NCI-H460 (cell line): ENCODE measurements at regions not wholly inside any gene's neighbourhood (a gene's known extent, or its start where the extent isn't known, plus 50 kb on each side); places are given as distances from the start of the nearest gene placed in this dataset.
A peak's percentile ranks its signal among the peaks of the same experiment; 100 is the strongest.

Source experiments
- DNase-seq: peaks from one replicate; pipeline ENCODE4 v3.0.0-alpha.2; 2016; ENCODE audit warnings: low read depth; ENCODE audit errors: extremely low read depth

GRCh38 chr7:13027321-13027720 lies 339.9 kb downstream of the ARL4A start:
- DNase-seq, result no peak

- no peak for DNase-seq
Measured at GRCh38 chr7:13028036-13028824, 340.8 kb downstream of the ARL4A start.

GRCh38 chr7:13028825-13029099 lies 341.3 kb downstream of the ARL4A start:
- DNase-seq, result no peak

GRCh38 chr7:13031468-13031867 lies 344.0 kb downstream of the ARL4A start:
- DNase-seq, result no peak

GRCh38 chr7:13032084-13032483 lies 344.7 kb downstream of the ARL4A start:
- no peak for DNase-seq

- DNase-seq, result no peak
Measured at GRCh38 chr7:13032576-13032975, 345.1 kb downstream of the ARL4A start.

GRCh38 chr7:13034693-13035092 lies 347.3 kb downstream of the ARL4A start:
- no peak for DNase-seq

- no peak for DNase-seq
Measured at GRCh38 chr7:13035233-13035632, 347.8 kb downstream of the ARL4A start.

GRCh38 chr7:13036256-13036780 lies 348.9 kb downstream of the ARL4A start:
- no peak for DNase-seq

GRCh38 chr7:13037216-13037615 lies 349.8 kb downstream of the ARL4A start:
- no peak for DNase-seq

GRCh38 chr7:13041368-13041988 lies 354.0 kb downstream of the ARL4A start:
- DNase-seq, result no peak

GRCh38 chr7:13042605-13043236 lies 355.3 kb downstream of the ARL4A start:
- DNase-seq, result no peak

GRCh38 chr7:13044309-13044708 lies 356.9 kb downstream of the ARL4A start:
- no peak for DNase-seq

GRCh38 chr7:13047061-13047460 lies 359.6 kb downstream of the ARL4A start:
- no peak for DNase-seq

GRCh38 chr7:13049946-13050345 lies 362.5 kb downstream of the ARL4A start:
- no peak for DNase-seq

GRCh38 chr7:13050703-13051102 lies 363.3 kb downstream of the ARL4A start:
- peak; percentile 11 for DNase-seq

- no peak for DNase-seq
Measured at GRCh38 chr7:13055732-13056368, 368.4 kb downstream of the ARL4A start.

- DNase-seq, result no peak
Measured at GRCh38 chr7:13057462-13058200, 370.2 kb downstream of the ARL4A start.

- DNase-seq, result no peak
Measured at GRCh38 chr7:13060173-13060572, 372.7 kb downstream of the ARL4A start.

GRCh38 chr7:13061115-13061514 lies 373.7 kb downstream of the ARL4A start:
- no peak for DNase-seq

GRCh38 chr7:13062631-13063030 lies 375.2 kb downstream of the ARL4A start:
- no peak for DNase-seq
